Neural cell (in vitro differentiated cells): ENCODE measurements at regions not wholly inside any gene's neighbourhood (a gene's known extent, or its start where the extent isn't known, plus 50 kb on each side); places are given as distances from the start of the nearest gene placed in this dataset.
"Not testable (repeated sequence)": the region's sequence is repeated elsewhere in the genome, so short reads cannot be mapped to it uniquely, and the experiment has no call there.

Source experiments
- H2AFZ ChIP-seq: fragments of 200-600, 300-800 bp; sonication (generic), shearing (Covaris generic); 2 replicates; pipeline ENCODE4 v1.6.0; 2014; ENCODE audit warnings: low read depth, mild to moderate bottlenecking, antibody characterized with exemption, low read length, moderate library complexity
- H3F3A ChIP-seq: fragments of 200-600 bp; shearing (Covaris generic); 2 replicates; pipeline ENCODE4 v1.6.1; 2016; ENCODE audit warnings: mild to moderate bottlenecking, moderate library complexity, mixed read lengths, antibody characterized with exemption, low read length; ENCODE audit not compliant: insufficient read depth, poor library complexity, severe bottlenecking
- H3K27ac ChIP-seq: fragments of 200-600, 300-800 bp; sonication (generic), shearing (Covaris generic); 2 replicates; pipeline ENCODE4 v1.5.1; 2014; ENCODE audit warnings: mild to moderate bottlenecking, low read length, moderate library complexity
- H3K27me3 ChIP-seq: fragments of 300-800, 200-600 bp; sonication (generic), shearing (Covaris generic); 2 replicates; pipeline ENCODE4 v1.6.0; 2014; ENCODE audit warnings: mild to moderate bottlenecking, low read depth, low read length, moderate library complexity; ENCODE audit not compliant: insufficient read depth
- H3K36me3 ChIP-seq: fragments of 300-800, 200-600 bp; sonication (generic), shearing (Covaris generic); 2 replicates; pipeline ENCODE4 v1.5.1; 2014; ENCODE audit warnings: mild to moderate bottlenecking, antibody characterized with exemption, low read length, moderate library complexity; ENCODE audit not compliant: insufficient read depth
- H3K4me2 ChIP-seq: fragments of 300-800, 200-600 bp; sonication (generic), shearing (Covaris generic); 2 replicates; pipeline ENCODE4 v1.6.0; 2014; ENCODE audit warnings: mild to moderate bottlenecking, low read length
- H3K4me3 ChIP-seq: fragments of 300-800, 200-600 bp; sonication (generic), shearing (Covaris generic); 2 replicates; pipeline ENCODE4 v1.5.1; 2014; ENCODE audit warnings: mild to moderate bottlenecking, low read length, moderate library complexity
- H3K79me2 ChIP-seq: fragments of 200-600 bp; shearing (Covaris generic); replicated peaks from 2 replicates; pipeline ENCODE4 v1.6.0; 2014; ENCODE audit warnings: mild to moderate bottlenecking, low read length, moderate library complexity; ENCODE audit not compliant: insufficient read depth
- H3K9ac ChIP-seq: fragments of 300-800, 200-600 bp; sonication (generic), shearing (Covaris generic); 2 replicates; pipeline ENCODE4 v1.6.1; 2016; ENCODE audit warnings: mild to moderate bottlenecking, low read length, mixed read lengths
- H3K9me2 ChIP-seq: fragments of 200-600 bp; shearing (Covaris generic); 2 replicates; pipeline ENCODE4 v1.6.1; 2016; ENCODE audit warnings: mild to moderate bottlenecking, low read length, mixed read lengths; ENCODE audit not compliant: insufficient read depth
- H3K9me3 ChIP-seq: fragments of 200-600, 300-800 bp; sonication (generic), shearing (Covaris generic); 2 replicates; pipeline ENCODE4 v1.6.1; 2016; ENCODE audit warnings: mild to moderate bottlenecking, mixed run types, low read length, moderate library complexity, mixed read lengths
- H4K20me1 ChIP-seq: fragments of 200-600 bp; shearing (Covaris generic); 2 replicates; pipeline ENCODE4 v1.6.1; 2016; ENCODE audit warnings: mild to moderate bottlenecking, mixed run types; ENCODE audit not compliant: insufficient read depth
- EP300 ChIP-seq: fragments of 450-650 bp; conservative IDR thresholded peaks from 2 replicates; pipeline ENCODE4 v1.6.1; 2014; ENCODE audit warnings: antibody characterized with exemption, mild to moderate bottlenecking, moderate library complexity; ENCODE audit not compliant: poor library complexity, severe bottlenecking
- EZH2 ChIP-seq: fragments of 200-600, 300-800 bp; shearing (Covaris generic), sonication (generic); IDR thresholded peaks from 2 replicates; pipeline ENCODE4 v1.6.1; 2014; ENCODE audit warnings: antibody characterized with exemption, low read length, borderline replicate concordance, mild to moderate bottlenecking; ENCODE audit not compliant: insufficient read depth, poor library complexity, severe bottlenecking
- MXI1 ChIP-seq: fragments of 450-650 bp; conservative IDR thresholded peaks from 2 replicates; pipeline ENCODE4 v1.6.1; 2014; ENCODE audit warnings: antibody characterized with exemption, mild to moderate bottlenecking; ENCODE audit not compliant: poor library complexity, severe bottlenecking
- POLR2AphosphoS5 ChIP-seq: IDR thresholded peaks from 2 replicates; pipeline ENCODE4 v1.6.1; 2012
- RAD21 ChIP-seq: fragments of 450-650 bp; conservative IDR thresholded peaks from 2 replicates; pipeline ENCODE4 v1.6.1; 2014; ENCODE audit warnings: antibody characterized with exemption, mild to moderate bottlenecking, moderate library complexity
- SMC3 ChIP-seq: fragments of 450-650 bp; conservative IDR thresholded peaks from 2 replicates; pipeline ENCODE4 v1.6.1; 2014; ENCODE audit warnings: antibody characterized with exemption, mild to moderate bottlenecking, moderate library complexity; ENCODE audit not compliant: poor library complexity
- TAF1 ChIP-seq: IDR thresholded peaks from 2 replicates; pipeline ENCODE4 v1.6.1; 2012; ENCODE audit warnings: low read depth
- TF ChIP-seq, protein P1 (sequence below): IDR thresholded peaks from 2 replicates; pipeline ENCODE4 v1.6.1; 2012; ENCODE audit warnings: borderline replicate concordance
- TF ChIP-seq, protein P2 (sequence below): fragments of 450-650 bp; IDR thresholded peaks from 2 replicates; pipeline ENCODE4 v1.5.1; 2014; ENCODE audit warnings: antibody characterized with exemption, mild to moderate bottlenecking, moderate library complexity; ENCODE audit not compliant: poor library complexity, severe bottlenecking

DNA sequence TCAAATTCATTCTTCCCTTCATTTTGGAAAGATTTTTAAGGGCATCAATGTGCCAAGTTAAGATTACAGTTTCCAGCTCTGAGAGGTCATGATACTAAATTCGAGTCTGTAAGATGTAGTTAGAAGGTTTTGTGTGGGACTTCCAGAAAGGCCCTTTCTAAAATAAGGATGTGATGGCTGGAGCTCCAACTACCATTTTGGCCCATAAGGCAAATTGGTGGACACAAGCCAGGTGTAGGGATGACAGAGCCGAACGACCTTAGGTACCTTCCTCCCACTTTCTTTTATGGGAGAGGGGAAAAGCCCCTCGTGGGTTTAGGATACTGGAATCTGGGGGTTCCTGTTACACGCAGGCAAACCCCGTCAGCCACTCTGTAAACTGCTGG, 54.3 kb upstream of the PTPDC1 start:
- Histone ChIP-seq H3F3A (no peaks in the 10 kb centered on the region), H3K36me3 (no peaks in the 10 kb centered on the region), H3K27me3 (no peaks in the 10 kb centered on the region), H2AFZ (peak overlapping the region; percentile 88), H4K20me1 (no peaks in the 10 kb centered on the region), H3K9me3 (no peaks in the 10 kb centered on the region), H3K9me2 (no peaks in the 10 kb centered on the region), H3K27ac (peak overlapping the region; percentile 57), H3K9ac (peak overlapping the region; percentile 75), H3K79me2 (peaks cover 5% of the 10 kb centered on the region), H3K4me3 (peak overlapping the region; percentile 88), H3K4me2 (peak overlapping the region; percentile 62)
- TF ChIP-seq MXI1, result no peak
- TF ChIP-seq, protein P1, sequence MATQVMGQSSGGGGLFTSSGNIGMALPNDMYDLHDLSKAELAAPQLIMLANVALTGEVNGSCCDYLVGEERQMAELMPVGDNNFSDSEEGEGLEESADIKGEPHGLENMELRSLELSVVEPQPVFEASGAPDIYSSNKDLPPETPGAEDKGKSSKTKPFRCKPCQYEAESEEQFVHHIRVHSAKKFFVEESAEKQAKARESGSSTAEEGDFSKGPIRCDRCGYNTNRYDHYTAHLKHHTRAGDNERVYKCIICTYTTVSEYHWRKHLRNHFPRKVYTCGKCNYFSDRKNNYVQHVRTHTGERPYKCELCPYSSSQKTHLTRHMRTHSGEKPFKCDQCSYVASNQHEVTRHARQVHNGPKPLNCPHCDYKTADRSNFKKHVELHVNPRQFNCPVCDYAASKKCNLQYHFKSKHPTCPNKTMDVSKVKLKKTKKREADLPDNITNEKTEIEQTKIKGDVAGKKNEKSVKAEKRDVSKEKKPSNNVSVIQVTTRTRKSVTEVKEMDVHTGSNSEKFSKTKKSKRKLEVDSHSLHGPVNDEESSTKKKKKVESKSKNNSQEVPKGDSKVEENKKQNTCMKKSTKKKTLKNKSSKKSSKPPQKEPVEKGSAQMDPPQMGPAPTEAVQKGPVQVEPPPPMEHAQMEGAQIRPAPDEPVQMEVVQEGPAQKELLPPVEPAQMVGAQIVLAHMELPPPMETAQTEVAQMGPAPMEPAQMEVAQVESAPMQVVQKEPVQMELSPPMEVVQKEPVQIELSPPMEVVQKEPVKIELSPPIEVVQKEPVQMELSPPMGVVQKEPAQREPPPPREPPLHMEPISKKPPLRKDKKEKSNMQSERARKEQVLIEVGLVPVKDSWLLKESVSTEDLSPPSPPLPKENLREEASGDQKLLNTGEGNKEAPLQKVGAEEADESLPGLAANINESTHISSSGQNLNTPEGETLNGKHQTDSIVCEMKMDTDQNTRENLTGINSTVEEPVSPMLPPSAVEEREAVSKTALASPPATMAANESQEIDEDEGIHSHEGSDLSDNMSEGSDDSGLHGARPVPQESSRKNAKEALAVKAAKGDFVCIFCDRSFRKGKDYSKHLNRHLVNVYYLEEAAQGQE, result no peak
- TF ChIP-seq POLR2AphosphoS5, result no peak
- TF ChIP-seq SMC3, result no peak
- no peak for TF ChIP-seq RAD21
- no peak for TF ChIP-seq TAF1
- no peak for TF ChIP-seq EP300
- TF ChIP-seq EZH2, result no peak
- TF ChIP-seq, protein P2, sequence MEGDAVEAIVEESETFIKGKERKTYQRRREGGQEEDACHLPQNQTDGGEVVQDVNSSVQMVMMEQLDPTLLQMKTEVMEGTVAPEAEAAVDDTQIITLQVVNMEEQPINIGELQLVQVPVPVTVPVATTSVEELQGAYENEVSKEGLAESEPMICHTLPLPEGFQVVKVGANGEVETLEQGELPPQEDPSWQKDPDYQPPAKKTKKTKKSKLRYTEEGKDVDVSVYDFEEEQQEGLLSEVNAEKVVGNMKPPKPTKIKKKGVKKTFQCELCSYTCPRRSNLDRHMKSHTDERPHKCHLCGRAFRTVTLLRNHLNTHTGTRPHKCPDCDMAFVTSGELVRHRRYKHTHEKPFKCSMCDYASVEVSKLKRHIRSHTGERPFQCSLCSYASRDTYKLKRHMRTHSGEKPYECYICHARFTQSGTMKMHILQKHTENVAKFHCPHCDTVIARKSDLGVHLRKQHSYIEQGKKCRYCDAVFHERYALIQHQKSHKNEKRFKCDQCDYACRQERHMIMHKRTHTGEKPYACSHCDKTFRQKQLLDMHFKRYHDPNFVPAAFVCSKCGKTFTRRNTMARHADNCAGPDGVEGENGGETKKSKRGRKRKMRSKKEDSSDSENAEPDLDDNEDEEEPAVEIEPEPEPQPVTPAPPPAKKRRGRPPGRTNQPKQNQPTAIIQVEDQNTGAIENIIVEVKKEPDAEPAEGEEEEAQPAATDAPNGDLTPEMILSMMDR, result no peak

DNA sequence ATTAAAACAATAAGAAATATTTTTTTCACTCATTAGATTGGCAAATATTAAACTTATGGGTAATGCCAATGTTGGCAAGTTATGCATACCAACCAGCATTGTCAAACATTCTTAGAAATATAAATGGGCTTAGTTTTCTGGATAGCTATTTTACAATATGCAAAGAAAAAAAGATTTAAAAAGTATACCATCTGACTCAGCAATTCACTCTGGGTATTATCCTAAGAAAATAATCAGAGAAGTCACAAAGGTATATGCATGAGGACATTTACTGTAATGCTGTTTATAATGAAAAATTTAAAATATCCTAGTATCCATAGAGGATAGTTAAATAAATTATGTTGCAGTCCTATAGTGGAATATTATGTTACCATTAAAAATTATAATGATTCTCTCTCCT, 57.4 kb upstream of the PTPDC1 start:
- Histone ChIP-seq H3K9ac (no peak overlapping the region), H3F3A (no peaks in the 10 kb centered on the region), H3K36me3 (no peaks in the 10 kb centered on the region), H4K20me1 (no peaks in the 10 kb centered on the region), H3K9me3 (no peaks in the 10 kb centered on the region), H3K4me2 (no peak overlapping the region), H2AFZ (no peak overlapping the region), H3K27ac (no peak overlapping the region), H3K4me3 (no peak overlapping the region), H3K27me3 (no peaks in the 10 kb centered on the region), H3K79me2 (peaks cover 5% of the 10 kb centered on the region), H3K9me2 (no peaks in the 10 kb centered on the region)
- TF ChIP-seq, protein P2, result no peak
- no peak for TF ChIP-seq EP300
- no peak for TF ChIP-seq TAF1
- no peak for TF ChIP-seq MXI1

DNA sequence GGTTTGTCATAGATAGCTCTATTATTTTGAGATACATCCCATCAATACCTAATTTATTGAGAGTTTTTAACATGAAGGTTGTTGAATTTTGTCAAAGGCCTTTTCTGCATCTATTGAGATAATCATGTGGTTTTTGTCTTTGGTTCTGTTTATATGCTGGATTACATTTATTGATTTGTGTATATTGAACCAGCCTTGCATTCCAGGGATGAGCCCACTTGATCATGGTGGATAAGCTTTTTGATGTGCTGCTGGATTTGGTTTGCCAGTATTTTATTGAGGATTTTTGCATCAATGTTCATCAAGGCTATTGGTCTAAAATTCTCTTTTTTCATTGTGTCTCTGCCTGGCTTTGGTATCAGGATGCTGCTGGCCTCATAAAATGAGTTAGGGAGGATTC, 61.8 kb upstream of the PTPDC1 start:
- not testable (repeated sequence) for H3K36me3 ChIP-seq, H3K9me2 ChIP-seq, H3K27ac ChIP-seq, H3K79me2 ChIP-seq, H3K27me3 ChIP-seq, H2AFZ ChIP-seq, H3K9ac ChIP-seq, H3F3A ChIP-seq, H3K9me3 ChIP-seq, H3K4me3 ChIP-seq, H4K20me1 ChIP-seq, H3K4me2 ChIP-seq

DNA sequence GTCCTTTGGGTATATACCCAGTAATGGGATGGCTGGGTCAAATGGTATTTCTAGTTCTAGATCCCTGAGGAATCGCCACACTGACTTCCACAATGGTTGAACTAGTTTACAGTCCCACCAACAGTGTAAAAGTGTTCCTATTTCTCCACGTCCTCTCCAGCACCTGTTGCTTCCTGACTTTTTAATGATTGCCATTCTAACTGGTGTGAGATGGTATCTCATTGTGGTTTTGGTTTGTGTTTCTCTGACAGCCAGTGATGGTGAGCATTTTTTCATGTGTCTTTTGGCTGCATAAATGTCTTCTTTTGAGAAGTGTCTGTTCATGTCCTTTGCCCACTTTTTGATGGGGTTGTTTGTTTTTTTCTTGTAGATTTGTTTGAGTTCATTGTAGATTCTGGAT, 63.4 kb upstream of the PTPDC1 start:
- H3K27me3 ChIP-seq, H3K4me2 ChIP-seq, H3K79me2 ChIP-seq, H3K36me3 ChIP-seq, H3K4me3 ChIP-seq, H3K9me3 ChIP-seq, H4K20me1 ChIP-seq, H3K27ac ChIP-seq, H2AFZ ChIP-seq, H3K9me2 ChIP-seq, H3K9ac ChIP-seq, H3F3A ChIP-seq: not testable (repeated sequence)
